Keratinocyte (primary cell): ENCODE measurements at regions not wholly inside any gene's neighbourhood (a gene's known extent, or its start where the extent isn't known, plus 50 kb on each side); places are given as distances from the start of the nearest gene placed in this dataset.

Experiments
- DNase-seq: peaks from one replicate; pipeline ENCODE4 v3.0.0-alpha.2; 2011; ENCODE audit warnings: low read depth, missing footprints, low spot score
- FAIRE-seq: peaks from 2 replicates; lab custom pipeline; 2011; peaks lifted over from hg19 to GRCh38; lab: Jason Lieb, UNC
- H2AFZ ChIP-seq: 2 replicates; pipeline ENCODE4 v1.6.0; 2012; ENCODE audit warnings: low read length, control low read depth, inconsistent platforms; ENCODE audit not compliant: control insufficient read depth
- H3K27ac ChIP-seq: 2 replicates; pipeline ENCODE4 v1.5.1; 2011; ENCODE audit warnings: low read length; ENCODE audit not compliant: control insufficient read depth, insufficient read depth
- H3K27me3 ChIP-seq: 3 replicates; pipeline ENCODE4 v1.6.0; 2011; ENCODE audit warnings: low read length; ENCODE audit not compliant: control insufficient read depth, insufficient read depth; ENCODE audit errors: extremely low read depth
- H3K36me3 ChIP-seq, 2 experiments: 2 replicates in 1 of 2; 3 replicates in 1 of 2; pipeline ENCODE4 v1.5.1; 2011; ENCODE audit warnings: low read length in 2 of 2, mild to moderate bottlenecking in 1 of 2; ENCODE audit not compliant: control insufficient read depth in 2 of 2, insufficient read depth in 2 of 2; ENCODE audit errors: extremely low read depth in 1 of 2
- H3K4me1 ChIP-seq: 3 replicates; pipeline ENCODE4 v1.5.1; 2011; ENCODE audit warnings: low read length; ENCODE audit not compliant: control insufficient read depth, insufficient read depth; ENCODE audit errors: extremely low read depth
- H3K4me2 ChIP-seq: 3 replicates; pipeline ENCODE4 v1.6.0; 2011; ENCODE audit warnings: low read depth, low read length; ENCODE audit not compliant: control insufficient read depth, insufficient read depth; ENCODE audit errors: extremely low read depth
- H3K4me3 ChIP-seq, 3 experiments: fragments of 200-600 bp in 1 of 3; sonication (generic) in 1 of 3; 2 replicates in 2 of 3; 3 replicates in 1 of 3; pipeline ENCODE4 v1.5.1; 2011 to 2016; ENCODE audit warnings: low read length in 3 of 3, mild to moderate bottlenecking in 3 of 3, control low read depth in 2 of 3, inconsistent platforms in 1 of 3, low read depth in 1 of 3, mixed read lengths in 1 of 3, mixed run types in 1 of 3, moderate library complexity in 1 of 3; ENCODE audit not compliant: control insufficient read depth in 2 of 3, insufficient read depth in 2 of 3; ENCODE audit errors: extremely low read depth in 1 of 3
- H3K79me2 ChIP-seq: 2 replicates; pipeline ENCODE4 v1.6.0; 2012; ENCODE audit warnings: low read length; ENCODE audit not compliant: control insufficient read depth, insufficient read depth
- H3K9ac ChIP-seq: 3 replicates; pipeline ENCODE4 v1.6.0; 2011; ENCODE audit warnings: low read length; ENCODE audit not compliant: control insufficient read depth, insufficient read depth; ENCODE audit errors: extremely low read depth
- H3K9me1 ChIP-seq: 3 replicates; pipeline ENCODE4 v1.6.0; 2011; ENCODE audit warnings: low read length; ENCODE audit not compliant: control insufficient read depth, insufficient read depth; ENCODE audit errors: extremely low read depth
- H3K9me3 ChIP-seq: 2 replicates; pipeline ENCODE4 v1.5.1; 2012; ENCODE audit warnings: low read depth, low read length; ENCODE audit not compliant: control insufficient read depth
- H4K20me1 ChIP-seq: 3 replicates; pipeline ENCODE4 v1.6.0; 2011; ENCODE audit warnings: low read length; ENCODE audit not compliant: control insufficient read depth, insufficient read depth; ENCODE audit errors: extremely low read depth
- CTCF ChIP-seq, 3 experiments: IDR thresholded peaks in 1 of 3; conservative IDR thresholded peaks in 1 of 3; optimal IDR thresholded peaks in 1 of 3; 2 replicates in 2 of 3; 3 replicates in 1 of 3; pipeline versions ENCODE3 to v1.5.1; 2011; ENCODE audit warnings: low read length in 3 of 3, mild to moderate bottlenecking in 3 of 3, moderate library complexity in 2 of 3, control low read depth in 1 of 3, inconsistent platforms in 1 of 3; ENCODE audit not compliant: insufficient read depth in 2 of 3; ENCODE audit errors: extremely low read depth in 1 of 3
- EZH2 ChIP-seq: IDR thresholded peaks from one replicate; pipeline ENCODE4 v1.6.1; 2012; ENCODE audit warnings: inconsistent platforms, mild to moderate bottlenecking, low read length, moderate library complexity
- dilution Hi-C: fragments of 300-500 bp; cut with MboI; formaldehyde crosslinking; loops from one replicate; pipeline ENCODE4 v1.7.0; 2020; ENCODE audit warnings: low sequenced_read_pairs; ENCODE audit not compliant: extremely low pct_ligation_motif_present

DNA sequence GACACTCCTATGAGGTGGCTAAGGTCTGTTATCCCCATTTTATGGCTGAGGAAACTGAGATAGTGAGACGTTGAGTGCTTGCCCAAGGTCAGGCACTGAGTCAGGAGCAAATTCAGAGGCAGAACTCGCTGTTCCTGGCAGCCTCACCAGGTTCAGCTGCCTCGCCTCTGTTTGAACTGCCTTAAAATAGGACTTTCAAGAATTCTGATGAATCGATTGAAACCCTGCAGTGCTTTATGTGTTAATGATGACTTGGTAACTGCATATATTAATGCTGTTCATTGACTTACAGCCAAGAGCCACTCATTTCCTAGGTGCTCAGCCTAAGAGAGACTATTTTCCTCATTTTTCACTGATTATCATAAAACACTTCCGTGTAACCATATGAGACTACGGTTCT lies 79.5 kb upstream of the BHLHE40 start:
- DNase-seq, result no peak
- Histone ChIP-seq H3K36me3 (no peaks in the 10 kb centered on the region), H3K4me2 (no peak overlapping the region), H3K9me3 (no peaks in the 10 kb centered on the region), H2AFZ (no peak overlapping the region), H3K27me3 (no peaks in the 10 kb centered on the region), H3K9ac (no peak overlapping the region), H3K27ac (no peak overlapping the region), H4K20me1 (no peaks in the 10 kb centered on the region), H3K9me1 (no peaks in the 10 kb centered on the region), H3K4me1 (peaks cover 1% of the 10 kb centered on the region), H3K79me2 (no peaks in the 10 kb centered on the region), H3K4me3 (no peak overlapping the region)
- TF ChIP-seq CTCF (optimal IDR thresholded peaks at IDR 0.05 in 1 of 3, IDR thresholded peaks at IDR 0.05 in 1 of 3, conservative IDR thresholded peaks at IDR 0.05 in 1 of 3; ENCODE audit: extremely low read depth in 1 of 3, insufficient read depth in 2 of 3, low read length in 3 of 3), result no peak
- dilution Hi-C loops, result no loop called here
- no peak for FAIRE-seq

DNA sequence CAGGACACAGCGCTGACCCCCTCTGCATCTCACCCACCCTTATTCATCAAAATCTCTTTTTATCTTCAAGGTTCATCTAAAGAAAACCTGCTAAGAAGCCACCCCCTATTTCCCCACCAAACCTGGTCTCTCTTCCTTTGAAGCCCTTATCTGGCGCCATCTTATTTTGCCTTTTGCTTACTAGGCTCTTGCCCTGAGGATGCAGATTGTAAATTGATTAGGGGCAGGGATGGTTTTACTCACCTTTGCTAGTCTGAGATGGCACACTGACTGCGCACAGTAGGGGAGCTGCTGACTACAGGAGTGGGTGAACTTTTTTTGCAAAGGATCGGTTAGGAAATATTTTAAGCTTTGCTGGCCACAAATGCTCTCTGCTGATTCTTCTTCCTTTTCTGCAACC lies 78.9 kb upstream of the BHLHE40 start:
- H3K27me3 ChIP-seq, result no peaks in the 10 kb centered on the region
- dilution Hi-C loops, result no loop called here
- no peaks in the 10 kb centered on the region for H4K20me1 ChIP-seq
- no peak overlapping the region for H3K4me2 ChIP-seq
- no peaks in the 10 kb centered on the region for H3K36me3 ChIP-seq
- no peak overlapping the region for H3K27ac ChIP-seq
- no peak for TF ChIP-seq CTCF (optimal IDR thresholded peaks at IDR 0.05 in 1 of 3, IDR thresholded peaks at IDR 0.05 in 1 of 3, conservative IDR thresholded peaks at IDR 0.05 in 1 of 3; ENCODE audit: extremely low read depth in 1 of 3, insufficient read depth in 2 of 3, low read length in 3 of 3)
- no peak for TF ChIP-seq EZH2
- H3K9me3 ChIP-seq, result no peaks in the 10 kb centered on the region
- H3K79me2 ChIP-seq, result no peaks in the 10 kb centered on the region
- no peak overlapping the region for H3K4me3 ChIP-seq
- DNase-seq (no peak), FAIRE-seq (no peak)
- peaks cover 7% of the 10 kb centered on the region for H3K4me1 ChIP-seq
- no peaks in the 10 kb centered on the region for H3K9me1 ChIP-seq
- no peak overlapping the region for H3K9ac ChIP-seq
- no peak overlapping the region for H2AFZ ChIP-seq
